IMR-90 (cell line): ENCODE measurements at regions not wholly inside any gene's neighbourhood (a gene's known extent, or its start where the extent isn't known, plus 50 kb on each side); places are given as distances from the start of the nearest gene placed in this dataset.

Experiments
- ATAC-seq: fragments of 200-7000 bp; cut with Tn5 transposase; 2 replicates; pipeline ENCODE4 v1.9.1; 2020; ENCODE audit warnings: low read depth, mild to moderate bottlenecking, moderate library complexity
- BruUV-seq: library from RNA; stranded (reverse); fragments of 400-500 nt; replicated peaks from 2 replicates; lab custom pipeline; 2021; lab: Mats Ljungman, UMichigan
- CTCF ChIA-PET: fragments of 300-600 bp; formaldehyde crosslinking; extraction: SDS; loops from one replicate; lab custom pipeline; 2021; ENCODE audit warnings: antibody characterized with exemption; lab: Yijun Ruan, JAX
- POLR2A ChIA-PET: fragments of 300-600 bp; sonication (Branson Sonifier 250); formaldehyde crosslinking; loops from one replicate; lab custom pipeline; 2022; ENCODE audit warnings: antibody characterized with exemption; ENCODE audit not compliant: unreplicated experiment; lab: Charles Lee
- DNase-seq: peaks from one replicate; pipeline ENCODE4 v3.0.0; 2013
- H2AFZ ChIP-seq: replicated peaks from 2 replicates; pipeline ENCODE3; 2013; ENCODE audit warnings: low read length, mild to moderate bottlenecking; ENCODE audit not compliant: poor library complexity
- H2AK5ac ChIP-seq: 2 replicates; pipeline ENCODE4 v1.6.1; 2013; ENCODE audit warnings: low read depth, low read length, inconsistent platforms
- H2AK9ac ChIP-seq: replicated peaks from 2 replicates; pipeline ENCODE3; 2013; ENCODE audit warnings: mild to moderate bottlenecking, low read depth, low read length, moderate library complexity; ENCODE audit not compliant: poor library complexity
- H2BK120ac ChIP-seq: 2 replicates; pipeline ENCODE4 v1.6.1; 2013; ENCODE audit warnings: low read depth, low read length, inconsistent platforms
- H2BK15ac ChIP-seq: 3 replicates; pipeline ENCODE4 v1.6.1; 2013; ENCODE audit warnings: low read depth, low read length, inconsistent platforms
- H2BK20ac ChIP-seq: 2 replicates; pipeline ENCODE4 v1.6.1; 2013; ENCODE audit warnings: low read depth, mild to moderate bottlenecking, inconsistent platforms, low read length, moderate library complexity
- H2BK5ac ChIP-seq: 2 replicates; pipeline ENCODE4 v1.6.1; 2013; ENCODE audit warnings: mild to moderate bottlenecking, low read depth, low read length, inconsistent platforms; ENCODE audit not compliant: poor library complexity, severe bottlenecking
- H3K14ac ChIP-seq: replicated peaks from 2 replicates; pipeline ENCODE4 v1.6.1; 2013; ENCODE audit warnings: low read depth, low read length, inconsistent platforms
- H3K18ac ChIP-seq: 2 replicates; pipeline ENCODE4 v1.6.1; 2013; ENCODE audit warnings: low read depth, low read length, control low read depth
- H3K23ac ChIP-seq: 2 replicates; pipeline ENCODE4 v1.6.1; 2013; ENCODE audit warnings: low read depth, low read length, inconsistent platforms
- H3K27ac ChIP-seq: 2 replicates; pipeline ENCODE4 v1.5.1; 2013; ENCODE audit warnings: mild to moderate bottlenecking, control low read depth, low read length; ENCODE audit not compliant: insufficient read depth
- H3K27me3 ChIP-seq: 2 replicates; pipeline ENCODE4 v1.6.1; 2013; ENCODE audit warnings: low read length; ENCODE audit not compliant: control insufficient read depth, insufficient read depth
- H3K36me3 ChIP-seq: 2 replicates; pipeline ENCODE4 v1.6.1; 2013; ENCODE audit warnings: low read length, mixed read lengths; ENCODE audit not compliant: control insufficient read depth, insufficient read depth
- H3K4ac ChIP-seq: 2 replicates; pipeline ENCODE4 v1.6.1; 2013; ENCODE audit warnings: low read depth, low read length, inconsistent platforms
- H3K4me1 ChIP-seq: 2 replicates; pipeline ENCODE4 v1.6.1; 2013; ENCODE audit warnings: low read length, mixed read lengths; ENCODE audit not compliant: control insufficient read depth, insufficient read depth
- H3K4me2 ChIP-seq: 2 replicates; pipeline ENCODE4 v1.6.1; 2013; ENCODE audit warnings: low read depth, mild to moderate bottlenecking, control low read depth, low read length, moderate library complexity
- H3K4me3 ChIP-seq: 2 replicates; pipeline ENCODE4 v1.5.1; 2013; ENCODE audit warnings: low read depth, mild to moderate bottlenecking, control low read depth, low read length, moderate library complexity; ENCODE audit not compliant: insufficient read depth
- H3K56ac ChIP-seq: 2 replicates; pipeline ENCODE4 v1.6.1; 2013; ENCODE audit warnings: low read length, inconsistent platforms; ENCODE audit not compliant: insufficient read depth; ENCODE audit errors: extremely low read depth
- H3K79me1 ChIP-seq, 2 experiments: 2 replicates each; pipeline ENCODE4 v1.6.1; 2013; ENCODE audit warnings: low read length in 2 of 2, inconsistent platforms in 1 of 2, low read depth in 1 of 2
- H3K9ac ChIP-seq: 2 replicates; pipeline ENCODE4 v1.6.1; 2013; ENCODE audit warnings: low read depth, low read length, control low read depth
- H3K9me1 ChIP-seq: 2 replicates; pipeline ENCODE4 v1.6.1; 2013; ENCODE audit warnings: low read length, inconsistent platforms; ENCODE audit not compliant: insufficient read depth
- H3K9me3 ChIP-seq: 2 replicates; pipeline ENCODE4 v1.6.1; 2013; ENCODE audit warnings: low read length; ENCODE audit not compliant: control insufficient read depth, insufficient read depth
- H4K20me1 ChIP-seq: 2 replicates; pipeline ENCODE4 v1.6.1; 2013; ENCODE audit warnings: low read length, inconsistent platforms; ENCODE audit not compliant: insufficient read depth
- H4K5ac ChIP-seq: 2 replicates; pipeline ENCODE4 v1.6.1; 2013; ENCODE audit warnings: mild to moderate bottlenecking, low read depth, low read length, control low read depth
- H4K8ac ChIP-seq, 2 experiments: 2 replicates each; pipeline ENCODE4 v1.6.1; 2013; ENCODE audit warnings: low read depth in 2 of 2, low read length in 2 of 2, control low read depth in 1 of 2, inconsistent platforms in 1 of 2
- H4K91ac ChIP-seq: 2 replicates; pipeline ENCODE4 v1.6.1; 2013; ENCODE audit warnings: low read depth, low read length, inconsistent platforms; ENCODE audit not compliant: insufficient read depth
- BHLHE40 ChIP-seq: fragments of 150-350 bp; IDR thresholded peaks from 2 replicates; pipeline ENCODE4 v1.6.1; 2016; ENCODE audit warnings: mild to moderate bottlenecking, low read depth, low read length
- CEBPB ChIP-seq: IDR thresholded peaks from 2 replicates; pipeline ENCODE4 v1.6.1; 2012; ENCODE audit warnings: low read depth, low read length, improper control_type of control experiment
- CHD1 ChIP-seq: IDR thresholded peaks from 2 replicates; pipeline ENCODE4 v1.6.1; 2012; ENCODE audit warnings: low read depth, low read length, improper control_type of control experiment
- FOS ChIP-seq: fragments of 150-350 bp; IDR thresholded peaks from 2 replicates; pipeline ENCODE4 v1.6.1; 2016; ENCODE audit warnings: low read depth, low read length
- MAFK ChIP-seq: IDR thresholded peaks from 2 replicates; pipeline ENCODE4 v1.6.1; 2012; ENCODE audit warnings: low read depth, low read length, improper control_type of control experiment
- MAZ ChIP-seq: IDR thresholded peaks from 2 replicates; pipeline ENCODE4 v1.6.1; 2012; ENCODE audit warnings: low read depth, mild to moderate bottlenecking, low read length, improper control_type of control experiment, moderate library complexity, borderline replicate concordance
- MXI1 ChIP-seq: IDR thresholded peaks from 2 replicates; pipeline ENCODE4 v1.6.1; 2012; ENCODE audit warnings: low read depth, mild to moderate bottlenecking, low read length, moderate library complexity, borderline replicate concordance
- NFE2L2 ChIP-seq: fragments of 150-350 bp; IDR thresholded peaks from 2 replicates; pipeline ENCODE4 v1.6.1; 2016; ENCODE audit warnings: low read depth, mild to moderate bottlenecking, low read length
- POLR2A ChIP-seq: IDR thresholded peaks from 2 replicates; pipeline ENCODE4 v1.6.1; 2012; ENCODE audit warnings: mild to moderate bottlenecking, low read depth, low read length
- RAD21 ChIP-seq: IDR thresholded peaks from 2 replicates; pipeline ENCODE4 v1.6.1; 2012; ENCODE audit warnings: low read length, improper control_type of control experiment
- RCOR1 ChIP-seq: IDR thresholded peaks from 2 replicates; pipeline ENCODE4 v1.6.1; 2012; ENCODE audit warnings: mild to moderate bottlenecking, low read length, improper control_type of control experiment; ENCODE audit not compliant: insufficient replicate concordance
- RFX5 ChIP-seq: IDR thresholded peaks from 2 replicates; pipeline ENCODE4 v1.8.0; 2012; ENCODE audit warnings: low read depth, mild to moderate bottlenecking, low read length, moderate library complexity
- SMC3 ChIP-seq: fragments of 150-350 bp; IDR thresholded peaks from 2 replicates; pipeline ENCODE4 v1.6.1; 2016; ENCODE audit warnings: low read depth, mild to moderate bottlenecking, antibody characterized with exemption, low read length, moderate library complexity
- WGBS, 2 experiments: methylation state at CpG; one replicate each; pipeline versions ENCODE4 v1.1.5 to v1.1.7; 2013; ENCODE audit warnings: missing lambda C conversion rate in 2 of 2; ENCODE audit not compliant: insufficient read length in 1 of 2; ENCODE audit errors: extremely low coverage in 2 of 2; 5-methylcytosine and 5-hydroxymethylcytosine counted together
- dilution Hi-C: fragments of 300-500 bp; cut with HindIII; formaldehyde crosslinking; loops from one replicate; pipeline ENCODE4 v1.14.3; 2018; ENCODE audit warnings: low sequenced_read_pairs; ENCODE audit not compliant: unreplicated experiment
- in situ Hi-C: fragments of 300-500 bp; cut with MboI; formaldehyde crosslinking; loops from 3 replicates; pipeline ENCODE4 v1.14.3; 2019; ENCODE audit warnings: low sequenced_read_pairs, inconsistent platforms, mixed read lengths
- intact Hi-C: fragments of 100-400 bp; cut with micrococcal nuclease; formaldehyde crosslinking; loops from 2 replicates; pipeline ENCODE4 v1.10.0; 2022
- TF ChIP-seq, protein P1 (sequence below): fragments of 150-350 bp; IDR thresholded peaks from 2 replicates; pipeline ENCODE4 v1.6.1; 2017; ENCODE audit warnings: mild to moderate bottlenecking, antibody characterized with exemption, low read length, low read depth
- TF ChIP-seq, protein P2 (sequence below): fragments of 150-350 bp; IDR thresholded peaks from 2 replicates; pipeline ENCODE4 v1.6.1; 2016; ENCODE audit warnings: low read depth, mild to moderate bottlenecking, low read length, moderate library complexity, borderline replicate concordance
- TF ChIP-seq, protein P3 (sequence below): conservative IDR thresholded peaks from 2 replicates; pipeline ENCODE4 v1.5.1; 2012; ENCODE audit warnings: mild to moderate bottlenecking, low read depth, low read length, improper control_type of control experiment

DNA sequence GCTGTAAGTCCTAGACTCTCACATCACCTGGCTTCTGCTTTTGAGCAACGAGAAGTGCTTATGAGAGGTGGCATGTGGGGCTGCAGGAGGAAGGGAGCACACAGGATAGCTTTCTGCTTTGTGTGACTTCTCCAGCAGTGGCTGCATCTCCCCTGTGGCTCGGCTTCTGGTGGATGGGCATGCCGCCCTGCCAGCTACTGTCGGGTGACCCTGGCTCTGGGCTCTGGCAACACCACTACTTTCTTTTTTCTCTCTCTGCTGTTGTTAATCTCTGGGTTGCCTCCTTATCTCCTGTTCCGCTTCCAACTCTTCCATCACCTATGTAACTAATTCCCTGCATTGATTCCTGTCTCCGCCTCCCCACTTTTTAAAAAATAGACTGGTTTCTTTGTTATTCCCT, 209.1 kb upstream of the DAAM1 start:
- Histone ChIP-seq H3K56ac (no peak overlapping the region), H4K8ac (no peak overlapping the region), H4K91ac (no peak overlapping the region), H3K23ac (no peak overlapping the region), H3K4me3 (no peak overlapping the region), H2BK15ac (no peak overlapping the region), H3K9ac (no peak overlapping the region), H2BK5ac (no peak overlapping the region), H4K20me1 (no peaks in the 10 kb centered on the region), H3K9me3 (no peaks in the 10 kb centered on the region), H3K27ac (no peak overlapping the region), H3K18ac (no peak overlapping the region), H3K36me3 (no peaks in the 10 kb centered on the region), H3K14ac (no peak overlapping the region), H2AK5ac (no peak overlapping the region), H3K4me2 (no peak overlapping the region), H3K9me1 (peaks cover 4% of the 10 kb centered on the region; the same call in 1 of the 2 replicates), H3K4ac (peak overlapping the region; percentile 22; the same call in 1 of the 2 replicates), H3K27me3 (no peaks in the 10 kb centered on the region), H2AFZ (no peak overlapping the region), H2BK20ac (no peak overlapping the region), H3K4me1 (peaks cover 6% of the 10 kb centered on the region), H2BK120ac (no peak overlapping the region), H3K79me1 (no peaks in the 10 kb centered on the region), H2AK9ac (no peak overlapping the region), H4K5ac (no peak overlapping the region)
- dilution Hi-C loops: no loop called here
- POLR2A ChIA-PET: no interaction called here
- TF ChIP-seq FOS (no peak), MAZ (no peak), RAD21 (no peak), CEBPB (no peak), NFE2L2 (no peak), CHD1 (no peak), POLR2A (no peak), BHLHE40 (no peak), RFX5 (no peak), MAFK (no peak), RCOR1 (no peak), MXI1 (no peak), SMC3 (no peak)
- TF ChIP-seq, protein P1, sequence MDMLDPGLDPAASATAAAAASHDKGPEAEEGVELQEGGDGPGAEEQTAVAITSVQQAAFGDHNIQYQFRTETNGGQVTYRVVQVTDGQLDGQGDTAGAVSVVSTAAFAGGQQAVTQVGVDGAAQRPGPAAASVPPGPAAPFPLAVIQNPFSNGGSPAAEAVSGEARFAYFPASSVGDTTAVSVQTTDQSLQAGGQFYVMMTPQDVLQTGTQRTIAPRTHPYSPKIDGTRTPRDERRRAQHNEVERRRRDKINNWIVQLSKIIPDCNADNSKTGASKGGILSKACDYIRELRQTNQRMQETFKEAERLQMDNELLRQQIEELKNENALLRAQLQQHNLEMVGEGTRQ: no peak
- TF ChIP-seq, protein P2, sequence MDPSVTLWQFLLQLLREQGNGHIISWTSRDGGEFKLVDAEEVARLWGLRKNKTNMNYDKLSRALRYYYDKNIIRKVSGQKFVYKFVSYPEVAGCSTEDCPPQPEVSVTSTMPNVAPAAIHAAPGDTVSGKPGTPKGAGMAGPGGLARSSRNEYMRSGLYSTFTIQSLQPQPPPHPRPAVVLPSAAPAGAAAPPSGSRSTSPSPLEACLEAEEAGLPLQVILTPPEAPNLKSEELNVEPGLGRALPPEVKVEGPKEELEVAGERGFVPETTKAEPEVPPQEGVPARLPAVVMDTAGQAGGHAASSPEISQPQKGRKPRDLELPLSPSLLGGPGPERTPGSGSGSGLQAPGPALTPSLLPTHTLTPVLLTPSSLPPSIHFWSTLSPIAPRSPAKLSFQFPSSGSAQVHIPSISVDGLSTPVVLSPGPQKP: no peak
- TF ChIP-seq, protein P3, sequence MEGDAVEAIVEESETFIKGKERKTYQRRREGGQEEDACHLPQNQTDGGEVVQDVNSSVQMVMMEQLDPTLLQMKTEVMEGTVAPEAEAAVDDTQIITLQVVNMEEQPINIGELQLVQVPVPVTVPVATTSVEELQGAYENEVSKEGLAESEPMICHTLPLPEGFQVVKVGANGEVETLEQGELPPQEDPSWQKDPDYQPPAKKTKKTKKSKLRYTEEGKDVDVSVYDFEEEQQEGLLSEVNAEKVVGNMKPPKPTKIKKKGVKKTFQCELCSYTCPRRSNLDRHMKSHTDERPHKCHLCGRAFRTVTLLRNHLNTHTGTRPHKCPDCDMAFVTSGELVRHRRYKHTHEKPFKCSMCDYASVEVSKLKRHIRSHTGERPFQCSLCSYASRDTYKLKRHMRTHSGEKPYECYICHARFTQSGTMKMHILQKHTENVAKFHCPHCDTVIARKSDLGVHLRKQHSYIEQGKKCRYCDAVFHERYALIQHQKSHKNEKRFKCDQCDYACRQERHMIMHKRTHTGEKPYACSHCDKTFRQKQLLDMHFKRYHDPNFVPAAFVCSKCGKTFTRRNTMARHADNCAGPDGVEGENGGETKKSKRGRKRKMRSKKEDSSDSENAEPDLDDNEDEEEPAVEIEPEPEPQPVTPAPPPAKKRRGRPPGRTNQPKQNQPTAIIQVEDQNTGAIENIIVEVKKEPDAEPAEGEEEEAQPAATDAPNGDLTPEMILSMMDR: no peak
- no CpG with 5 or more reads among the region's 6 CpGs for WGBS, 2 experiments
- no peak for DNase-seq
- BruUV-seq: no TSS peak
- ATAC-seq: no peak
- CTCF ChIA-PET: no interaction called here
- intact Hi-C loops: no loop called here
- in situ Hi-C loops: no loop called here
